LNCaP clone FGC (cell line): ENCODE measurements at regions not wholly inside any gene's neighbourhood (a gene's known extent, or its start where the extent isn't known, plus 50 kb on each side); places are given as distances from the start of the nearest gene placed in this dataset.

Experiments used
- DNase-seq: peaks from one replicate; pipeline ENCODE4 v3.0.0-alpha.2; 2011; ENCODE audit warnings: low read depth
- H3K4me3 ChIP-seq: 2 replicates; pipeline ENCODE4 v1.5.1; 2011; ENCODE audit warnings: mild to moderate bottlenecking, low read depth, low read length, control low read depth
- TF ChIP-seq, protein P1 (sequence below): IDR thresholded peaks from 2 replicates; pipeline ENCODE4 v1.5.1; 2012; ENCODE audit warnings: mild to moderate bottlenecking; ENCODE audit not compliant: control insufficient read depth, insufficient read depth; ENCODE audit errors: extremely low read depth

DNA sequence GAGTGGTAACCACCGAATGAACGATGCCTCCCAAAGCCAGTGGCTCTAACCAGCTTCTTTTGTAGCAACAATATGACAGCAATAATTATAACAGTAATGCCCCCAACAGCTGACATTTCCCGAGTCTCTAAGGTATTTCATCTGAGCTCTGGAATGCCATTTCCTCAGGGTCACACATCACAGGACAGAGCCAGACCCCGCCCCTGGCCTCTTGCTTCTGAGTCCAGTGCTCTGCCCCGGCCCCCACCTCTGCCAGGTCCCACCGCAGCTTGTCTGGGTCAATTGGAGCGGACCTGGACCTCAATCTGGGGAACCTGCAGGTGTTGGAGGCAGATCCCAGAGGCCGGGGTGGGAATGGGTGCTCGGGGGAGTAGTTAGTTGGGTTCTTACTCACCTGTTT is 63.8 kb downstream of the IGLL1 start:
- H3K4me3 ChIP-seq = no peak overlapping the region
- TF ChIP-seq, protein P1, sequence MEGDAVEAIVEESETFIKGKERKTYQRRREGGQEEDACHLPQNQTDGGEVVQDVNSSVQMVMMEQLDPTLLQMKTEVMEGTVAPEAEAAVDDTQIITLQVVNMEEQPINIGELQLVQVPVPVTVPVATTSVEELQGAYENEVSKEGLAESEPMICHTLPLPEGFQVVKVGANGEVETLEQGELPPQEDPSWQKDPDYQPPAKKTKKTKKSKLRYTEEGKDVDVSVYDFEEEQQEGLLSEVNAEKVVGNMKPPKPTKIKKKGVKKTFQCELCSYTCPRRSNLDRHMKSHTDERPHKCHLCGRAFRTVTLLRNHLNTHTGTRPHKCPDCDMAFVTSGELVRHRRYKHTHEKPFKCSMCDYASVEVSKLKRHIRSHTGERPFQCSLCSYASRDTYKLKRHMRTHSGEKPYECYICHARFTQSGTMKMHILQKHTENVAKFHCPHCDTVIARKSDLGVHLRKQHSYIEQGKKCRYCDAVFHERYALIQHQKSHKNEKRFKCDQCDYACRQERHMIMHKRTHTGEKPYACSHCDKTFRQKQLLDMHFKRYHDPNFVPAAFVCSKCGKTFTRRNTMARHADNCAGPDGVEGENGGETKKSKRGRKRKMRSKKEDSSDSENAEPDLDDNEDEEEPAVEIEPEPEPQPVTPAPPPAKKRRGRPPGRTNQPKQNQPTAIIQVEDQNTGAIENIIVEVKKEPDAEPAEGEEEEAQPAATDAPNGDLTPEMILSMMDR = no peak
- no peak for DNase-seq

GRCh38 chr22:23514322-23515038 is 65.6 kb downstream of the IGLL1 start:
- DNase-seq = no peak
- H3K4me3 ChIP-seq = no peak overlapping the region
- TF ChIP-seq, protein P1 = no peak

- DNase-seq = no peak
- H3K4me3 ChIP-seq = no peak overlapping the region
- TF ChIP-seq, protein P1 = no peak
These were observed 66.4 kb downstream of the IGLL1 start for GRCh38 chr22:23513705-23514104.

DNA sequence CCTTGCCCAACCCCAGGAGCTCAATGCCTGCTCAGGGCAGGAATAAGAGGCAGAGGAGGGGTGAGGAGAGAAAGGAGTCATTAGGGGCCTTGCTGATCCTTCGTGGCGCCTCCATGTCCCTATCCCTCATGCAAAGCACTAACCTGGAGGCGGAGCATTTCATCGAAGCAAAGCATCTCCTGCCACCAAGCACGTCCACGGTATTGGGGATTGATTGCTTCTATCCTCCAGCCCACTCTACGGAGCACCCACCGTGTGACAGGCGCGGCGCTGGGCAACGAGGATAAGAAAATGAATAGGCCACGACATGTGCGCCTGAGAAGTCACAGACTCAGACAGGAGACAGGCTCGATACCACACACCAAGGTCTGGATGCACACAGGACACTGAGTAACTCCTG is 67.0 kb downstream of the IGLL1 start:
- TF ChIP-seq, protein P1 = no peak
- DNase-seq = no peak
- no peak overlapping the region for H3K4me3 ChIP-seq

GRCh38 chr22:23512721-23513120 is 67.4 kb downstream of the IGLL1 start:
- TF ChIP-seq, protein P1 = no peak
- no peak overlapping the region for H3K4me3 ChIP-seq
- no peak for DNase-seq

DNA sequence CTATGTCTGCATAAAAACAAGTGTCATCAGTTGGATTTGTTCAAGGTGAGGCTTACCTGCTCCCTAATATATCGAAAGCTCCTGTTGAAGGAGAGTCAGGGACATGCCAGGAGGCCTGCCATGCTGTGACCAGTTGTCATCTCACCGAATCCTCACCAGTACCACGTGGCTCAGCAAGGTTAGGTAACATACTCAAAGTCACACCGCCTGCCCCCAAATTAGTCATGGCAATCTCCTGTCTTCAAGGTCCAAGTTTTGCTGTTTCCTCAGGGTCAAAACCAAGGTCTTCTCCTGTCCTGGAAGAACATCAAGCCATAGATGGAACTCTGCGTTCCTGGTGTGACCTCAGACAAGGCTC is 67.8 kb downstream of the IGLL1 start:
- DNase-seq = no peak
- TF ChIP-seq, protein P1 = no peak
- H3K4me3 ChIP-seq = no peak overlapping the region

DNA sequence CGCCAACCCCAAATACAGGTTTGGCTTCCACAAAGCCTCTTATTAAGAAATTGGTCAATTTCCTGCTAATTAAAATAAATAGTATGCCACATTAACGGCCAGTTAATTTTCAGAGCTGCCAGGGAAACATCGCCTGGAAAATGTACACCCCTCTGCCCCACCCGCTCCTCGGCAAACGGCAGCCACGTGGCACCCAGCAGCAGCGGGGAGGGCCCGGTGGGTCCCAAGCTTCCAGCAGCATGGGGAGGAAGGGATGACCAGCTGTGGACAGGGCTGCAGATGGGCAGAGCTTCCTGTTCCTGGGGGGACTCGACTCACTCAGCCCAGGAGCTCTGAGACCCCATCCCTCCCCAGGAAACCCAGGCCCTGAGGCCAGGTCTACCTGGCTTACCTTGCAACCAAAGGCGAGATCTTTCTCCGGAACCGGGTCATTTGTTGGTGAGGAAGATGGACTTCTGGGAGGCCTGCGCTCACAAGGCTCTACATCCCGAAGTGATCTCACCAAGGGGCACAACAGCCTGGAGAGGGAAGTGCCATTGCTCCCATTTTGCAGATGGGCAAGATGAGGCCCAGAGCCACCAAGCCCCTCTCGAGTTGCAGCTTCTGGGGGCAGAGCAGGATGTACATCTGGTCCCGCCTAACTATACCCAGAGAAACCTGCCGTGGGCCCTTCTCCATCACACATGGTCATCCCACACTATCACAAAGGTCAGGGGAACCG is 68.3 kb downstream of the IGLL1 start:
- DNase-seq = no peak
- no peak overlapping the region for H3K4me3 ChIP-seq
- TF ChIP-seq, protein P1 = no peak
